ENCODE measurements at regions not wholly inside any gene's neighbourhood (a gene's known extent, or its start where the extent isn't known, plus 50 kb on each side); places are given as distances from the start of the nearest gene placed in this dataset.

GRCh38 chr14:89495718-89496117 is 78.7 kb upstream of the FOXN3 start:
- CTCF ChIA-PET, result no interaction called here
- no peak for ATAC-seq (ENCODE audit: low read depth)
- TF ChIP-seq, protein P1, sequence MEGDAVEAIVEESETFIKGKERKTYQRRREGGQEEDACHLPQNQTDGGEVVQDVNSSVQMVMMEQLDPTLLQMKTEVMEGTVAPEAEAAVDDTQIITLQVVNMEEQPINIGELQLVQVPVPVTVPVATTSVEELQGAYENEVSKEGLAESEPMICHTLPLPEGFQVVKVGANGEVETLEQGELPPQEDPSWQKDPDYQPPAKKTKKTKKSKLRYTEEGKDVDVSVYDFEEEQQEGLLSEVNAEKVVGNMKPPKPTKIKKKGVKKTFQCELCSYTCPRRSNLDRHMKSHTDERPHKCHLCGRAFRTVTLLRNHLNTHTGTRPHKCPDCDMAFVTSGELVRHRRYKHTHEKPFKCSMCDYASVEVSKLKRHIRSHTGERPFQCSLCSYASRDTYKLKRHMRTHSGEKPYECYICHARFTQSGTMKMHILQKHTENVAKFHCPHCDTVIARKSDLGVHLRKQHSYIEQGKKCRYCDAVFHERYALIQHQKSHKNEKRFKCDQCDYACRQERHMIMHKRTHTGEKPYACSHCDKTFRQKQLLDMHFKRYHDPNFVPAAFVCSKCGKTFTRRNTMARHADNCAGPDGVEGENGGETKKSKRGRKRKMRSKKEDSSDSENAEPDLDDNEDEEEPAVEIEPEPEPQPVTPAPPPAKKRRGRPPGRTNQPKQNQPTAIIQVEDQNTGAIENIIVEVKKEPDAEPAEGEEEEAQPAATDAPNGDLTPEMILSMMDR (IDR thresholded peaks at IDR 0.05), result no peak
- no peak for DNase-seq
- H3K9me3 Mint-ChIP-seq, result no peaks in the 10 kb centered on the region
- H3K4me1 Mint-ChIP-seq, result peaks cover 26% of the 10 kb centered on the region
- peaks cover 2% of the 10 kb centered on the region for H3K36me3 Mint-ChIP-seq (ENCODE audit: low read depth)
- POLR2A ChIA-PET, result no interaction called here
- no peaks in the 10 kb centered on the region for H3K27me3 Mint-ChIP-seq
- H3K4me3 Mint-ChIP-seq, result no peak overlapping the region
- H3K27ac Mint-ChIP-seq, result peak overlapping the region; percentile 1
- intact Hi-C loops (cut with micrococcal nuclease), result loop anchor here (2.0 kb wide), 6 partner anchors 33 to 455 kb away; no protein-coding TSS in a partner anchor

DNA sequence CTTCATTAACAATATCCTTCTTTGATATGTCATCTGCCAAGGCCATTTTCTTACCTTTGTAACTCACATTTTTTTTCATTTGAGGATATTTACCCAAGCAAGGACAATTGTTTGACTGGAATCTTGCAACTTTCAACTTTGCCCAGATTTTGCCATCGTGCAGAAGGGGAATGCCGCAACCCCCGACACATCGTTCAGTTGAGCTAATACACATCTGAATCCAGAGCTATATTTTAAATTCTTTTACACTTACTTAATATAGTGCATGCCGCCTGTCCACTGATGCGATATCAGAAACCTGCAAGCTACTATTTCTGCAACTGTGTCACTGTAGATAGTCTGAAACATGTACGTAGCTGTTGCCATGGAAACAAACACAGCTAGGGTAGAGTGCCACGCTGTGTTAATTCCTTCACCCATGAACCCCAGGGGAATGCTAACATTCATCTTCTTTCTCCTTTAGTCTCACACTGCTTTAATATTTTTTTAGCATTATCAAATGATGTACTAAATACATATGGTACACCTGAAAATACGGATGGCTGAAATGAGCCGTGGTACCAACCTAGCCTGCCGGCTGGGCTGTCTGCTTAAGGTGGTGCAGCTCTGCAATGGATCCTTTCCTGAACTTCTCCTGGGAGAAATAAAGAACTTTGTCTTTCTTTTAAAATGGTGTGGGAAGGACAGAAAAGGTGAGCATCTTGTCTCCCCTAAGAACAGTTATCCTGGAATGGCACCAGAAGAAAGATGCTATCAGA is 77.0 kb upstream of the FOXN3 start:
- Mint-ChIP-seq H3K9me3 (no peaks in the 10 kb centered on the region), H3K4me1 (peaks cover 26% of the 10 kb centered on the region), H3K36me3 (ENCODE audit: low read depth) (no peaks in the 10 kb centered on the region), H3K27me3 (no peaks in the 10 kb centered on the region), H3K27ac (peak overlapping the region; percentile 88), H3K4me3 (peak overlapping the region; percentile 73)
- TF ChIP-seq, protein P1 (IDR thresholded peaks at IDR 0.05), result no peak
- ChIA-PET CTCF (interaction anchor here (0.6 to 1.3 kb wide), 6 partner anchors 9 to 125 kb away, joined by 3 to 4 read pairs (median 4); no protein-coding TSS in a partner anchor), POLR2A (interaction anchor here (0.6 to 2.5 kb wide), 11 partner anchors 16 to 279 kb away, joined by 3 to 20 read pairs (median 4); partner anchors contain the start of gene FOXN3)
- peak; percentile 23 for DNase-seq
- intact Hi-C loops (cut with micrococcal nuclease), result loop anchor here (1.0 to 5.0 kb wide), 12 partner anchors 16 to 453 kb away; partner anchors contain the start of gene FOXN3
- ATAC-seq (ENCODE audit: low read depth), result peak; percentile 99

GRCh38 chr14:89493406-89493805 is 76.4 kb upstream of the FOXN3 start:
- ATAC-seq (ENCODE audit: low read depth) (no peak), DNase-seq (no peak)
- Mint-ChIP-seq H3K9me3 (no peaks in the 10 kb centered on the region), H3K4me3 (peak overlapping the region; percentile 73), H3K4me1 (peaks cover 26% of the 10 kb centered on the region), H3K36me3 (ENCODE audit: low read depth) (no peaks in the 10 kb centered on the region), H3K27ac (peak overlapping the region; percentile 88), H3K27me3 (no peaks in the 10 kb centered on the region)
- ChIA-PET POLR2A (interaction anchor here (0.6 to 2.5 kb wide), 11 partner anchors 13 to 280 kb away, joined by 3 to 20 read pairs (median 4); partner anchors contain the start of gene FOXN3), CTCF (interaction anchor here (0.7 to 1.3 kb wide), 4 partner anchors 9 to 126 kb away, joined by 3 to 4 read pairs (median 4); no protein-coding TSS in a partner anchor)
- intact Hi-C loops (cut with micrococcal nuclease), result loop anchor here (5.0 kb wide), 1 partner anchor 274 kb away; no protein-coding TSS in a partner anchor
- TF ChIP-seq, protein P1 (IDR thresholded peaks at IDR 0.05), result no peak

- no peak overlapping the region for H3K4me3 Mint-ChIP-seq
- intact Hi-C loops (cut with micrococcal nuclease), result loop anchor here (5.0 kb wide), 1 partner anchor 275 kb away; no protein-coding TSS in a partner anchor
- no peak overlapping the region for H3K27ac Mint-ChIP-seq
- H3K27me3 Mint-ChIP-seq, result no peaks in the 10 kb centered on the region
- H3K9me3 Mint-ChIP-seq, result no peaks in the 10 kb centered on the region
- TF ChIP-seq, protein P1 (IDR thresholded peaks at IDR 0.05), result no peak
- CTCF ChIA-PET, result no interaction called here
- POLR2A ChIA-PET, result no interaction called here
- ATAC-seq (ENCODE audit: low read depth) (no peak), DNase-seq (no peak)
- H3K36me3 Mint-ChIP-seq (ENCODE audit: low read depth), result no peaks in the 10 kb centered on the region
- peaks cover 26% of the 10 kb centered on the region for H3K4me1 Mint-ChIP-seq
Observed at GRCh38 chr14:89491711-89492381, 74.8 kb upstream of the FOXN3 start.

DNA sequence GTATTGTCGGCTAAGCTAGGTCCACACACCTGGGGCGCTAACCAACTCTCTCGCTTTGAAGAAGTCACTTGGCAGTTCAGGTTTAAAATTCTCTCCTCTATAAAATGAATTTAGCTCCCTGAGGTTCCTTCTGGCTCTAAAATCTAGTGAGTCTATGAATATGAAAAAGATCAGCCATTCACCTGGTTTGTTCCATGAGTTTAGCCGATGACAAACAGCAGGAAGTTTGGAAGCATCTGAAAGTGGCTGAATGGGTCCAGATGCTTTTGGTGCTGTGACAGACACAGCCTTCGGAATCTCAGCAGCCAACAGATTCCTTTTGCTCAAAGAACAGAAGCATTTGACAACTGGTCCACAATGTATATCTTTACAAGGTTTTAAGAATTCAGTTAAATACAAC is 73.4 kb upstream of the FOXN3 start:
- DNase-seq, result no peak
- Mint-ChIP-seq H3K27ac (no peak overlapping the region), H3K27me3 (no peaks in the 10 kb centered on the region), H3K4me3 (no peak overlapping the region), H3K9me3 (no peaks in the 10 kb centered on the region), H3K36me3 (ENCODE audit: low read depth) (peaks cover 9% of the 10 kb centered on the region), H3K4me1 (peaks cover 23% of the 10 kb centered on the region)
- ATAC-seq (ENCODE audit: low read depth), result no peak
- CTCF ChIA-PET, result no interaction called here
- POLR2A ChIA-PET, result no interaction called here
- intact Hi-C loops (cut with micrococcal nuclease), result loop anchor here (5.0 kb wide), 1 partner anchor 277 kb away; no protein-coding TSS in a partner anchor
- TF ChIP-seq, protein P1 (IDR thresholded peaks at IDR 0.05), result no peak

Data from activated B cell treated with CpG ODN at 0.5 μM for 24 hours (primary cell).